GM19438 (cell line): ENCODE measurements at regions not wholly inside any gene's neighbourhood (a gene's known extent, or its start where the extent isn't known, plus 50 kb on each side); places are given as distances from the start of the nearest gene placed in this dataset.
"Not testable (repeated sequence)": the region's sequence is repeated elsewhere in the genome, so short reads cannot be mapped to it uniquely, and the experiment has no call there.

Experiments used
- ATAC-seq: cut with Tn5 transposase; IDR thresholded peaks from one replicate; pipeline ENCODE4 v1.9.1; 2021; ENCODE audit warnings: low read depth; ENCODE audit not compliant: unreplicated experiment

DNA sequence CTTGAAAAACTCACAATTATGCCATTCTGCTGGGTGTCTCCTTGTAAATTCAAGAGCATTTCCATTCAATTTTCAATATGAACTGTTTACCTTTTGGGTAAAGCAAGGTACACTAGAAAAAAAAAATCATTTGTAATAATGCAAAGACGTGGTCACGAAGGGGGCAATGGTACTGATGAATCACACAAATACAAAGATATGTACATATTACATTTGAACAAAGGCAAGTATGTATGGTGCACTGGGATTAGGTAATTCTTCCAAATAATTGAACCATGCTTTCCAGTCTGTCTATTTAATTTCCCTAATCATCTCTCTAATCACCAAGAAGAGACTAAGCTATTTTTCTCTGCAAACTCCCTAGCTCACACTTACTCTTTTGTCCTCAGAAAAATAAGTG, 63.4 kb upstream of the RNF38 start:
- ATAC-seq, result no peak

DNA sequence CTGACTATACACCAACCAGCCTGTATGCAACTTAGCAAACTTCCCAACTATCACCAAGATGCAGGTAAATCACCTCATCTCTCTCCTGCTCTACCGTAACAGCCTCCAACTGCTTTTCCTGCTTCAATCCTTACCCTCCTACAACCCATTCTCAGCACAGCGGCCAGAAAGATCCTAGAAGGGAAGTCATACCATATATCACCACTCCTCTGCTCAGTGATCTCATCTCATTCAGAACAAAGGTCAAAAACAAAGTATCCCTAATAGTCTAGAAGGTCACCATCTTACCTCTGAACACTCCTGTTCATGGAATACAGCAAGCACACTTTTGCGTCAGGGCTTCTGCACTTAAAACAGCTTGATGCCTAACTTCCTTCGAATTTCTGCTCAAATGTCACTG, 62.2 kb upstream of the RNF38 start:
- ATAC-seq, result no peak

DNA sequence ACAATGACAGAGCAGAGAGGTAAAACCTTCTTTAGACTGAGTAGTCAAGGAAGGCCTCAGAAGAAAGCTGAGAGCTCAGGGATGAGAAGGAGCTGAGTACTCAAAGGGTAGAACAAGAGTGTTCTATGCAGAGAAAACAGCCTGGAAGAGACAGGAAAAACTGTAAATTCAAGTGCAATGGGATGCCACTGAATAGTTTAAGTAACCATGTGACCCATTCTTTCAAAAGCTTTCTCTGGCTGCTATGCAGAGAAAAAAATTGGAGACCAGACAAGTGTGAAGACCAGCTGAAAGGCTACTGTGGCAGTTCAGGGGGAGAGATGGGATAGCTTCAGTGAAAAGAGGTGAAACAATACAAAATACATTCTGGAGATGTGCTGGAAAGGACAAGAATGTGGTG, 61.3 kb upstream of the RNF38 start:
- ATAC-seq, result no peak

DNA sequence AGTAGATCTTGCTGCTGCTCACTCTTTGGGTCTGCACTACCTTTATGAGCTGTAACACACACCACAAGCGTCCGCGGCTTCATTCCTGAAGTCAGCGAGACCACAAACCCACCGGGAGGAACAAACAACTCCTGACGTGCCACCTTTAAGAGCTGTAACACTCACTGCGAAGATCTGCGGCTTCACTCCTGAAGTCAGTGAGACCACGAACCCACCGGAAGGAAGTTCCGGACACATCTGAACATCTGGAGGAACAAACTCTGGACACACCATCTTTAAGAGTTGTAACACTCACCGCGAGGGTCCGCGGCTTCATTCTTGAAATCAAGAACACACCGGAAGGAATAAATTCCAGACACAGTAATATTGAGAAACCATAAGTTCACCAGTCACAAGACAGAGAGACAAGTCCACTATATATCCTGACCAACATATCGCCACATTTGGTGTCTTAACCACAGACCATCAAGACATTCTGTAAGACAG, 58.4 kb upstream of the RNF38 start:
- ATAC-seq, result not testable (repeated sequence)

DNA sequence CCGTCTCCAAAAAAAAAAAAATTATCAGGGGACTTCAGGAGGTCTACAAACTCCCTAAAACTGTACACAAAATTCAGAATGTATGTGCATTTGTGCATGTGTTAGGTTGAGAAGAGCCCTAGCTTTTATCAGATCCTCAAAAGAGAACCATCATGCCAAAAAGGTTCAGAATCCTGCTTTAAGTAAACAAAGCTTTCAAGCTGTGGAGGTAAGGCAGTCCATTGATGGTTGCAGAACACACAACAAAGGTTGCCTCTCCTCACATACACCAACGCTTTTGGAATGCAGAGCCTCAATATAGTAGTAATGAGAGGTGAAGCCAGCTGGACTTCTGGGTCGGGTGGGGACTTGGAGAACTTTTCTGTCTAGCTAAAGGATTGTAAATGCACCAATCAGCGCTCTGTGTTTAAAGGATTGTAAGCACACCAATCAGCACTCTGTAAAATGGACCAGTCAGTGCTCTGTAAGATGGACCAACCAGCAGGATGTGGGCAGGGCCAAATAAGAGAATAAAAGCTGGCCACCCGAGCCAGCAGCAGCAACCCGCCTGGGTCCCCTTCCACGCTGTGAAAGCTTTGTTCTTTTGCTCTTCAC, 57.9 kb upstream of the RNF38 start:
- ATAC-seq, result no peak

DNA sequence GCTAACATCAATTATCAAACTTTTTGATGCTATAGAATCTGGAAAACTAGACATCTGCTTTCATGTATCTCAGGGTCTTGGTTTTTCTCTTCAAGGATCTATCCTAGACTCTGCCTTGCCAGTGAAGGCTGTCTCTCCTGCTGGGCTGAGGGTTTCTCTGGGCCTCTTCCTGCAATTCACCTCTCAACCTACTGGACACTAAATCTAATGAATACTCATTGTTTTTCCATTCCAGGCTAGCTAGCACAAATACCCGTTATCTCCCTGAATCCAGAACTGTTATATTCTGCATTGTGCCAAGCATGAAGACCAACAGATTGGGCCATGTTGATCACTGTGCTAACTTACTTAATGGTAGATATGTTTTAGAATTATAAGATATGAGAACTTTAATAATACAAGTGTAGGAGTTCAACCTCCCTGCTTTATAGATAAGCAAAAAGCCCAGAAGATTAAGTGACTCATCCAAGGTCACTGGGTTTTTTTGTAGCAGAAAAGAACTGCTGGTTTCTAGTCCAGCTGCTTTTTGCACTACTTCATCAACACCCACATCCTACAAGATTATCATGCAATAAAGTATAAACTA, 56.5 kb upstream of the RNF38 start:
- no peak for ATAC-seq

DNA sequence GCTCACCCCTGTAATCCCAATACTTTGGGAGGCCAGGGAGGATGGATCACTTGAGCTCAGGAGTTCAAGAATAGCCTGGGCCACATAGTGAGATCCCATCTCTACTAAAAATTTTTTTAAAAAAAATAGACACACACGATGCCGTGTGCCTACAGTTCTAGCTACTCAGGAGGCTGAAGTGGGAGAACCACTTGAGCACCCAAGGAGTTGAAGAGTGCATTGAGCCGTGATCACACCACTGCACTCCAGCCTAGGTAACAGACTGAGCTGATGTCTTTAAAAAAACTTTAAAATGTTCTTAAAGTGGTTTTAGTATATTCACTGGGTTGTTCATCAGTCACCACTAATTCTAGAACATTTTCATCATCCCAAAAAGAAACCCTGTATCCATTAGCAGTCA, 51.9 kb upstream of the RNF38 start:
- no peak for ATAC-seq

DNA sequence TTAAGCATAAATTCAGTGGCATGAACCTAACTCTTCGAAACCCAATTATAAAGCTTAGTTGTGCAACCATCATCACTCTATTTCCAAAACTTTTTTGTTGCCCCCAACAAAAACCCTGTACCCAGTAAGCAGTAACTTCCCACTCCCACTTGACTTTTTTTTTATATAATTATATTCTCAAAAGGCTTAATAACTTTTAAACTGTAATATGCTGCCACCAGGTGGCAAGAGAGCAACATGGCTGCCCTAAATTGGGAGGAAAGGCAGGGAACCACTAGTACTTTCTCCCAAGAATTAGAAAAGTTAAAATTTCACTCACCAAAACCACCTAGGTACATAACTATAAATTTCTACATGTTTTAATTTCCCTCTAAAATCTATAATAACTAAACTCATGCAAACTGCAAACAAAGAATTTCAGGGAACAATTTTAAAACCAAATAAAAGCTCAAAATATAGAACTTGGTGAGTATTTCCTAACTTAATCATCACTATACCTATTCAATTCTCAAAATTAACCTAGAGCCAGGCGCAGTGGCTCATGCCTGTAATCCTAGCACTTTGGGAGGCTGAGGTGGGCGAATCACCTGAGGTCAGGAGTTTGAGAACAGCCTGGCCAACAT, 50.2 kb upstream of the RNF38 start:
- ATAC-seq, result no peak
